SK-N-SH (cell line): ENCODE measurements at regions not wholly inside any gene's neighbourhood (a gene's known extent, or its start where the extent isn't known, plus 50 kb on each side); places are given as distances from the start of the nearest gene placed in this dataset.

Source experiments
- CTCF ChIA-PET: fragments of 300-600, 350-600 bp; formaldehyde crosslinking; extraction: SDS; loops from one replicate; lab custom pipeline; 2021; lab: Yijun Ruan, JAX
- POLR2A ChIA-PET: fragments of 350-600 bp; sonication (Branson Sonifier 250); formaldehyde crosslinking; extraction: SDS; loops from one replicate; lab custom pipeline; 2020; ENCODE audit warnings: antibody characterized with exemption, inconsistent platforms; lab: Yijun Ruan, JAX
- DNase-seq: peaks from one replicate; pipeline ENCODE4 v3.0.0; 2012
- H2AFZ ChIP-seq: fragments of 200-600 bp; sonication (generic); 2 replicates; pipeline ENCODE4 v1.8.1; 2016; ENCODE audit warnings: antibody characterized with exemption, mild to moderate bottlenecking, low read depth
- H3F3A ChIP-seq: fragments of 200-600 bp; sonication (generic); replicated peaks from 2 replicates; pipeline ENCODE3; 2016; ENCODE audit warnings: antibody characterized with exemption, mild to moderate bottlenecking; ENCODE audit not compliant: insufficient read depth
- H3K27ac ChIP-seq, 2 experiments: fragments of 200-500 bp in 1 of 2; fragments of 200-600 bp in 1 of 2; sonication (Bioruptor generic) in 1 of 2; sonication (generic), shearing (Covaris generic) in 1 of 2; 2 replicates each; pipeline versions ENCODE4 v1.5.1 to v1.6.1; 2014 to 2016; ENCODE audit warnings: low read depth in 2 of 2, inconsistent platforms in 1 of 2, low read length in 1 of 2, mild to moderate bottlenecking in 1 of 2, mixed read lengths in 1 of 2
- H3K27me3 ChIP-seq: fragments of 200-600 bp; sonication (generic), shearing (Covaris generic); 2 replicates; pipeline ENCODE4 v1.6.1; 2016; ENCODE audit warnings: mixed run types; ENCODE audit not compliant: insufficient read depth
- H3K36me3 ChIP-seq, 2 experiments: fragments of 200-500 bp in 1 of 2; fragments of 200-600 bp in 1 of 2; sonication (Bioruptor generic) in 1 of 2; sonication (generic) in 1 of 2; replicated peaks in 1 of 2; 2 replicates each; pipeline versions ENCODE3 to v1.5.1; 2014 to 2016; ENCODE audit warnings: low read length in 1 of 2, mild to moderate bottlenecking in 1 of 2; ENCODE audit not compliant: insufficient read depth in 2 of 2, control insufficient read depth in 1 of 2
- H3K4me1 ChIP-seq, 2 experiments: fragments of 200-500 bp in 1 of 2; fragments of 200-600 bp in 1 of 2; sonication (Bioruptor generic) in 1 of 2; sonication (generic), shearing (Covaris generic) in 1 of 2; 2 replicates each; pipeline versions ENCODE4 v1.5.1 to v1.6.1; 2014 to 2016; ENCODE audit warnings: low read depth in 1 of 2, low read length in 1 of 2, mixed run types in 1 of 2; ENCODE audit not compliant: insufficient read depth in 2 of 2, control insufficient read depth in 1 of 2
- H3K4me2 ChIP-seq: fragments of 200-600 bp; sonication (generic), shearing (Covaris generic); 2 replicates; pipeline ENCODE4 v1.6.1; 2017; ENCODE audit warnings: mixed run types
- H3K4me3 ChIP-seq, 2 experiments: fragments of 200-500 bp in 1 of 2; fragments of 200-600 bp in 1 of 2; sonication (Bioruptor generic) in 1 of 2; sonication (generic), shearing (Covaris generic) in 1 of 2; 2 replicates each; pipeline versions ENCODE4 v1.5.1 to v1.8.1; 2014 to 2016; ENCODE audit warnings: low read depth in 2 of 2, inconsistent platforms in 1 of 2, low read length in 1 of 2, mild to moderate bottlenecking in 1 of 2, mixed read lengths in 1 of 2, moderate library complexity in 1 of 2
- H3K79me2 ChIP-seq: fragments of 200-600 bp; sonication (generic); 2 replicates; pipeline ENCODE4 v1.8.1; 2017; ENCODE audit warnings: mild to moderate bottlenecking; ENCODE audit not compliant: insufficient read depth
- H3K9ac ChIP-seq: fragments of 200-600 bp; sonication (generic); 2 replicates; pipeline ENCODE4 v1.6.1; 2017; ENCODE audit warnings: mixed run types
- H3K9me2 ChIP-seq: fragments of 200-600 bp; sonication (generic); 2 replicates; pipeline ENCODE4 v1.6.1; 2017; ENCODE audit warnings: mixed run types
- H3K9me3 ChIP-seq: fragments of 200-600 bp; sonication (generic); 2 replicates; pipeline ENCODE4 v1.6.1; 2017; ENCODE audit warnings: mixed run types, mild to moderate bottlenecking, moderate library complexity
- H4K20me1 ChIP-seq: fragments of 200-600 bp; sonication (generic); 2 replicates; pipeline ENCODE4 v1.6.1; 2017; ENCODE audit warnings: mild to moderate bottlenecking, mixed run types; ENCODE audit not compliant: insufficient read depth
- GABPA ChIP-seq: IDR thresholded peaks from 2 replicates; pipeline ENCODE4 v1.4.0; 2012; ENCODE audit warnings: low read depth, mild to moderate bottlenecking
- GATA2 ChIP-seq: sonication (generic); formaldehyde crosslinking; IDR thresholded peaks from 2 replicates; pipeline ENCODE4 v1.5.0; 2020; ENCODE audit warnings: mild to moderate bottlenecking, missing genetic modification reagents
- MAX ChIP-seq: IDR thresholded peaks from 2 replicates; pipeline ENCODE4 v1.4.0; 2012; ENCODE audit warnings: low read depth
- MEF2A ChIP-seq: IDR thresholded peaks from 2 replicates; pipeline ENCODE4 v1.4.0; 2012; ENCODE audit warnings: low read depth, borderline replicate concordance
- NFIC ChIP-seq: IDR thresholded peaks from 2 replicates; pipeline ENCODE4 v1.4.0; 2012; ENCODE audit warnings: borderline replicate concordance
- PBX3 ChIP-seq: IDR thresholded peaks from 2 replicates; pipeline ENCODE4; 2012
- SIN3A ChIP-seq: IDR thresholded peaks from 2 replicates; pipeline ENCODE4 v1.6.1; 2012; ENCODE audit warnings: low read depth, mild to moderate bottlenecking, low read length, moderate library complexity, borderline replicate concordance
- WGBS: methylation state at CpG from one replicate; pipeline ENCODE4 v1.1.6; 2017; ENCODE audit warnings: low lambda C conversion rate; 5-methylcytosine and 5-hydroxymethylcytosine counted together
- TF ChIP-seq, protein P1 (sequence below): IDR thresholded peaks from 2 replicates; pipeline ENCODE4 v1.6.1; 2012; ENCODE audit warnings: mild to moderate bottlenecking, low read depth, low read length, moderate library complexity

DNA sequence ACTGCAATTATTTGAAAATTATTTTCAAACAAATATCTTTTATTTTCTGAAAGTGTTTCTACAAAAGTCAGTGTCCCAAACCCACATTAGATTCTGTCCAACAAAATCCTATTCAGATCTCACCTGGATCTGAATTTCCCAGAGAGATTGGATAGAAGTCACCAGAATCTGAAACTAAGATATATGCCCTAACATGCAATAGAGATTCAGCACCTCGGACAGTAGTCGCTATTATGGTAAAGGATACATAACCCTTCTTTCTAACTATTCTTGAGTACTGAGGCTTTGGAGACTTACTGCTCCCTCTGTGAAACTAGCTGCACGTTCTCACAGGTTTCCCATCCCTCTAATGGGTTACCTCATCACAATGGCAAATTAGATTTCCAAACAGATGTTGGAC, 151.4 kb downstream of the ID4 start:
- DNase-seq, result no peak
- H3K9me3 ChIP-seq, result no peaks in the 10 kb centered on the region
- H3K79me2 ChIP-seq, result no peaks in the 10 kb centered on the region
- no peak overlapping the region for H3K4me3 ChIP-seq
- H3K9ac ChIP-seq, result no peak overlapping the region
- TF ChIP-seq GATA2 (CRISPR knock-in tag), result no peak
- TF ChIP-seq, protein P1, sequence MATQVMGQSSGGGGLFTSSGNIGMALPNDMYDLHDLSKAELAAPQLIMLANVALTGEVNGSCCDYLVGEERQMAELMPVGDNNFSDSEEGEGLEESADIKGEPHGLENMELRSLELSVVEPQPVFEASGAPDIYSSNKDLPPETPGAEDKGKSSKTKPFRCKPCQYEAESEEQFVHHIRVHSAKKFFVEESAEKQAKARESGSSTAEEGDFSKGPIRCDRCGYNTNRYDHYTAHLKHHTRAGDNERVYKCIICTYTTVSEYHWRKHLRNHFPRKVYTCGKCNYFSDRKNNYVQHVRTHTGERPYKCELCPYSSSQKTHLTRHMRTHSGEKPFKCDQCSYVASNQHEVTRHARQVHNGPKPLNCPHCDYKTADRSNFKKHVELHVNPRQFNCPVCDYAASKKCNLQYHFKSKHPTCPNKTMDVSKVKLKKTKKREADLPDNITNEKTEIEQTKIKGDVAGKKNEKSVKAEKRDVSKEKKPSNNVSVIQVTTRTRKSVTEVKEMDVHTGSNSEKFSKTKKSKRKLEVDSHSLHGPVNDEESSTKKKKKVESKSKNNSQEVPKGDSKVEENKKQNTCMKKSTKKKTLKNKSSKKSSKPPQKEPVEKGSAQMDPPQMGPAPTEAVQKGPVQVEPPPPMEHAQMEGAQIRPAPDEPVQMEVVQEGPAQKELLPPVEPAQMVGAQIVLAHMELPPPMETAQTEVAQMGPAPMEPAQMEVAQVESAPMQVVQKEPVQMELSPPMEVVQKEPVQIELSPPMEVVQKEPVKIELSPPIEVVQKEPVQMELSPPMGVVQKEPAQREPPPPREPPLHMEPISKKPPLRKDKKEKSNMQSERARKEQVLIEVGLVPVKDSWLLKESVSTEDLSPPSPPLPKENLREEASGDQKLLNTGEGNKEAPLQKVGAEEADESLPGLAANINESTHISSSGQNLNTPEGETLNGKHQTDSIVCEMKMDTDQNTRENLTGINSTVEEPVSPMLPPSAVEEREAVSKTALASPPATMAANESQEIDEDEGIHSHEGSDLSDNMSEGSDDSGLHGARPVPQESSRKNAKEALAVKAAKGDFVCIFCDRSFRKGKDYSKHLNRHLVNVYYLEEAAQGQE, result peak; percentile 91
- TF ChIP-seq, all 33 proteins: peak for 1
- 33% methylated on average over 3 of the region's 3 CpGs for WGBS
- H3F3A ChIP-seq, result no peaks in the 10 kb centered on the region
- H3K27me3 ChIP-seq, result no peaks in the 10 kb centered on the region
- no peak overlapping the region for H3K4me2 ChIP-seq
- no peaks in the 10 kb centered on the region for H3K9me2 ChIP-seq
- no peaks in the 10 kb centered on the region for H4K20me1 ChIP-seq
- no peak overlapping the region for H2AFZ ChIP-seq
- ChIA-PET POLR2A (no interaction called here), CTCF (no interaction called here)
- no peaks in the 10 kb centered on the region for H3K4me1 ChIP-seq
- H3K27ac ChIP-seq, result no peak overlapping the region
- no peaks in the 10 kb centered on the region for H3K36me3 ChIP-seq

- H2AFZ ChIP-seq, result no peak overlapping the region
- no peaks in the 10 kb centered on the region for H3K79me2 ChIP-seq
- no peak overlapping the region for H3K9ac ChIP-seq
- DNase-seq, result no peak
- no peaks in the 10 kb centered on the region for H3K36me3 ChIP-seq
- H3K4me3 ChIP-seq, result no peak overlapping the region
- H4K20me1 ChIP-seq, result no peaks in the 10 kb centered on the region
- H3K4me1 ChIP-seq, result no peaks in the 10 kb centered on the region
- H3K9me3 ChIP-seq, result no peaks in the 10 kb centered on the region
- TF ChIP-seq MAX, result no peak
- no peak for TF ChIP-seq NFIC
- TF ChIP-seq MEF2A, result no peak
- TF ChIP-seq PBX3, result no peak
- no peak for TF ChIP-seq SIN3A
- no peak for TF ChIP-seq GABPA
- POLR2A ChIA-PET, result no interaction called here
- no peaks in the 10 kb centered on the region for H3F3A ChIP-seq
- CTCF ChIA-PET, result no interaction called here
- H3K27ac ChIP-seq, result no peak overlapping the region
- no peaks in the 10 kb centered on the region for H3K9me2 ChIP-seq
- no peak overlapping the region for H3K4me2 ChIP-seq
- WGBS, result 12% methylated on average over 3 of the region's 3 CpGs
- no peaks in the 10 kb centered on the region for H3K27me3 ChIP-seq
These were observed 154.0 kb downstream of the ID4 start for GRCh38 chr6:19991176-19991575.
